ENCODE measurements at regions not wholly inside any gene's neighbourhood (a gene's known extent, or its start where the extent isn't known, plus 50 kb on each side); places are given as distances from the start of the nearest gene placed in this dataset.

- peaks cover 4 to 14% of the 10 kb centered on the region in 2 donors for H3K27me3 Mint-ChIP-seq (ENCODE audit: low read depth in 2 of 2)
- intact Hi-C loops (cut with micrococcal nuclease): no loop called here
Observed at GRCh38 chr10:111278266-111278665, 201.4 kb downstream of the ADRA2A start.

GRCh38 chr10:111281516-111281915 lies 204.7 kb downstream of the ADRA2A start:
- 17% methylated on average over 4 of the region's 4 CpGs for WGBS (ENCODE audit: insufficient coverage)
- intact Hi-C loops (cut with micrococcal nuclease): no loop called here
- Mint-ChIP-seq H3K27ac (no peak overlapping the region), H3K4me1 (no peaks in the 10 kb centered on the region), H3K36me3 (no peaks in the 10 kb centered on the region), H3K27me3 (ENCODE audit: low read depth in 2 of 2) (peaks cover 2 to 9% of the 10 kb centered on the region in 2 donors), H3K9me3 (no peaks in the 10 kb centered on the region), H3K4me3 (no peak overlapping the region)
- no peaks in the 10 kb centered on the region for H3K27me3 ChIP-seq (ENCODE audit: control insufficient read depth, insufficient read depth, low read length)
- DNase-seq (no peak), ATAC-seq (no peak)
- no peak for TF ChIP-seq CTCF (IDR thresholded peaks at IDR 0.05)
- no peaks in the 10 kb centered on the region for H3K36me3 ChIP-seq (ENCODE audit: control insufficient read depth, insufficient read depth, low read length)
- no peak overlapping the region for H3K27ac ChIP-seq (ENCODE audit: low read length)
- no peak overlapping the region for H3K4me3 ChIP-seq (ENCODE audit: low read length)
- H3K9me3 ChIP-seq (ENCODE audit: control insufficient read depth, insufficient read depth, low read length): no peaks in the 10 kb centered on the region
- H3K4me1 ChIP-seq (ENCODE audit: control insufficient read depth, insufficient read depth, low read length): no peaks in the 10 kb centered on the region

More at GRCh38 chr10:111278266-111278665, 201.4 kb downstream of the ADRA2A start:
- Mint-ChIP-seq H3K4me1 (no peaks in the 10 kb centered on the region), H3K4me3 (no peak overlapping the region), H3K9me3 (no peaks in the 10 kb centered on the region), H3K27ac (no peak overlapping the region), H3K36me3 (no peaks in the 10 kb centered on the region)
- ATAC-seq (no peak), DNase-seq (no peak)
- no peak for TF ChIP-seq CTCF (IDR thresholded peaks at IDR 0.05)
- H3K4me1 ChIP-seq (ENCODE audit: control insufficient read depth, insufficient read depth, low read length): no peaks in the 10 kb centered on the region
- 97% methylated on average over 3 of the region's 3 CpGs for WGBS (ENCODE audit: insufficient coverage)
- H3K27ac ChIP-seq (ENCODE audit: low read length): no peak overlapping the region
- H3K27me3 ChIP-seq (ENCODE audit: control insufficient read depth, insufficient read depth, low read length): no peaks in the 10 kb centered on the region
- H3K36me3 ChIP-seq (ENCODE audit: control insufficient read depth, insufficient read depth, low read length): no peaks in the 10 kb centered on the region
- H3K9me3 ChIP-seq (ENCODE audit: control insufficient read depth, insufficient read depth, low read length): no peaks in the 10 kb centered on the region
- no peak overlapping the region for H3K4me3 ChIP-seq (ENCODE audit: low read length)

GRCh38 chr10:111289461-111289860 lies 212.6 kb downstream of the ADRA2A start:
- no peak overlapping the region for H3K27ac Mint-ChIP-seq
- no peaks in the 10 kb centered on the region for H3K27me3 ChIP-seq (ENCODE audit: control insufficient read depth, insufficient read depth, low read length)
- TF ChIP-seq CTCF (IDR thresholded peaks at IDR 0.05): no peak
- H3K36me3 ChIP-seq (ENCODE audit: control insufficient read depth, insufficient read depth, low read length): no peaks in the 10 kb centered on the region
- H3K4me1 Mint-ChIP-seq: no peaks in the 10 kb centered on the region
- no peaks in the 10 kb centered on the region for H3K36me3 Mint-ChIP-seq
- no peak overlapping the region for H3K4me3 Mint-ChIP-seq
- H3K9me3 ChIP-seq (ENCODE audit: control insufficient read depth, insufficient read depth, low read length): no peaks in the 10 kb centered on the region
- 68% methylated on average over 4 of the region's 5 CpGs for WGBS (ENCODE audit: insufficient coverage)
- no peak overlapping the region for H3K4me3 ChIP-seq (ENCODE audit: low read length)
- DNase-seq (no peak), ATAC-seq (no peak)
- H3K9me3 Mint-ChIP-seq: no peaks in the 10 kb centered on the region
- H3K27ac ChIP-seq (ENCODE audit: low read length): no peak overlapping the region
- H3K4me1 ChIP-seq (ENCODE audit: control insufficient read depth, insufficient read depth, low read length): no peaks in the 10 kb centered on the region
- H3K27me3 Mint-ChIP-seq (ENCODE audit: low read depth in 2 of 2): peaks cover 10 to 18% of the 10 kb centered on the region in 2 donors
- intact Hi-C loops (cut with micrococcal nuclease): no loop called here

- H3K27me3 ChIP-seq (ENCODE audit: control insufficient read depth, insufficient read depth, low read length): no peaks in the 10 kb centered on the region
- no peaks in the 10 kb centered on the region for H3K4me1 Mint-ChIP-seq
- ATAC-seq (no peak), DNase-seq (no peak)
- H3K36me3 Mint-ChIP-seq: no peaks in the 10 kb centered on the region
- no peak overlapping the region for H3K27ac ChIP-seq (ENCODE audit: low read length)
- H3K9me3 ChIP-seq (ENCODE audit: control insufficient read depth, insufficient read depth, low read length): no peaks in the 10 kb centered on the region
- WGBS (ENCODE audit: insufficient coverage): 86% methylated on average over 1 of the region's 3 CpGs
- H3K27me3 Mint-ChIP-seq (ENCODE audit: low read depth in 2 of 2): peaks cover 18 to 20% of the 10 kb centered on the region in 2 donors
- no peak overlapping the region for H3K4me3 ChIP-seq (ENCODE audit: low read length)
- no peaks in the 10 kb centered on the region for H3K9me3 Mint-ChIP-seq
- H3K36me3 ChIP-seq (ENCODE audit: control insufficient read depth, insufficient read depth, low read length): no peaks in the 10 kb centered on the region
- no peak overlapping the region for H3K27ac Mint-ChIP-seq
- intact Hi-C loops (cut with micrococcal nuclease): no loop called here
- H3K4me3 Mint-ChIP-seq: no peak overlapping the region
- no peak for TF ChIP-seq CTCF (IDR thresholded peaks at IDR 0.05)
- no peaks in the 10 kb centered on the region for H3K4me1 ChIP-seq (ENCODE audit: control insufficient read depth, insufficient read depth, low read length)
Observed at GRCh38 chr10:111290649-111291048, 213.8 kb downstream of the ADRA2A start.
